NCI-H460 (cell line): ENCODE measurements at regions not wholly inside any gene's neighbourhood (a gene's known extent, or its start where the extent isn't known, plus 50 kb on each side); places are given as distances from the start of the nearest gene placed in this dataset.
A peak's percentile ranks its signal among the peaks of the same experiment; 100 is the strongest.

Experiments used
- DNase-seq: peaks from one replicate; pipeline ENCODE4 v3.0.0-alpha.2; 2016; ENCODE audit warnings: low read depth; ENCODE audit errors: extremely low read depth

DNA sequence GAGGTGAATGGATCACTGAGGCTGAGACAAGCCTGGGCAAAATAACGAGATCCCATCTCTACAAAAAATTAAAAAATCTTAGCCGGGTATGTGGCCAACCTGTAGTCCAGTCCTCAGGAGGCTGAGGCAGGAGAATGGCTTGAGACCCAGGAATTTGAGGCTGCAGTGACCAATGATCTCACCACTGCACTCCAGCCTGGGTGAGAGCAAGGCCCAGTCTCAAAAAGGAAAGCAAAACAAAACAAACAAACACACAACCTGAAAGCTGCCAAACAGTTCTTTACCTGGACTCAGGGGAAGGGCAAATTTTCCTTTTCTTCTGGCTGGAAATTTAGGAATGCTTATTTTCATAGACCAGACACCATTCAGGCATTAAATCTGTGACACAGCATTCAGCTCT, 163.1 kb upstream of the FAT1 start:
- no peak for DNase-seq

DNA sequence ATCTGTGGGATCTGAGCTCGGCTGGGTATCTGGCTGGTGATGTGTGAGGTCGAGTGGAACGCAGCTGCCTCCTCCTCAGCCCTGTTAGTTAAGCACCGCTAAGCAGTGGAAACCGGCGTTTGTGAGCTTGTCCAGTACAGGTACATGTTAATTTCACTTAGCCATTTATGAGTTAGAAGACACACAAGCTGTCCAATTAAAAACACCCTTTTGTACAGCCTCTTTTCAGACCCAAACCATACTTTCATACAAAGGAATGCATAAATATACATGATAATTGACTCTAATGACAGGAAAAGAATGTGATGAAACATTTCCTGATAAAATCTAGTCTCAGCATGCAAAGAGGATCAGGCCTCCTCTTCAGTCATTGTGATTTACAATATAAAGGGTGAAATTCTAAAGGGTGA, 163.6 kb upstream of the FAT1 start:
- no peak for DNase-seq

DNA sequence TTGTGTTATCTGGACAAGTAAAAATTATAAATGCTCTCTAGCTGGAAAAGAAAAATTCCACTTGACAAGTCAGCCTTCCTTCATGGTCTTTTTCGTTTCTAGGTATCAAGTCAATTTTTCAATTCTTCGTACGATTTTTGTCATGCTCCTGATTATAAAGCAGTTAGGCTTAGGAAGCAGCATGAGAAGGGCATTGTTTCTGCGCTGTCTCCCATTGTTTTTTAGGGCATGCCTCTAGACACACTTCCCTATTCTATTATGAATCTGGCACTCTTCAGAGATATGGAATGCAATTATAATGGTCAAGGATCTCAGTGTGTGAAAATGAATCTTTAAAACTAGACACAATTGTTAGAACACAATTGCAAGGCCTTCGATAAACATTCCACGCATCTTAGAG, 164.1 kb upstream of the FAT1 start:
- DNase-seq = no peak

DNA sequence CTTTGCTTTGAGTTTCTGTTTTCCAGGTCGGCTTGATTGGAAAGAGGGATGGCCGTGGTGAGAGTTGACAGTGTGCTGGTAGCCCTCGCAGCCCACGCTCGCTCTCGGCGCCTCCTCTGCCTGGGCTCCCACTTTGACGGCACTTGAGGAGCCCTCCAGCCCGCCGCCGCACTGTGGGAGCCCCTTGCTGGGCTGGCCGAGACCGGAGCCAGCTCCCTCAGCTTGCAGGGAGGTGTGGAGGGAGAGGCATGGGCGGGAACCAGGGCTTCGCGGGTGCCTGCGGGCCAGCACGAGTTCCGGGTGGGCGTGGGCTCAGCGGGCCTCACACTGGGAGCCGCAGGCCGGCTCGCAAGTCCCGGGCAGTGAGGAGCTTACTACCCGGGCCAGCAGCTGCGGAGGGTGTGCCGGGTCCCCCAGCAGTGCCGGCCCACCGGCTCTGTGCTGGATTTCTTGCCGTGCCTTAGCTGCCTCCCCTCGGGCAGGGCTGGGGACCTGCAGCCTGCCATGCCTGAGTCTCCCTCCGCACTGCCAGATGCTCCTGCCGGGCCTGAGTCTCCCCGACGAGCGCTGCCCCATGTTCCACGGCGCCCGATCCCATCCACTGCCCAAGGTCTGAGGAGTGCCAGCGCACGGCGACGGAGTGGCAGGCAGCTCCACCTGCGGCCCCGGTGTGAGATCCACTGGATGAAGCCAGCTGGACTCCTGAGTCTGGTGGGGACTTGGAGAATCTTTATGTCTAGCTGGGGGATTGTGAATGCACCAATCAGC, 166.4 kb upstream of the FAT1 start:
- DNase-seq = no peak

DNA sequence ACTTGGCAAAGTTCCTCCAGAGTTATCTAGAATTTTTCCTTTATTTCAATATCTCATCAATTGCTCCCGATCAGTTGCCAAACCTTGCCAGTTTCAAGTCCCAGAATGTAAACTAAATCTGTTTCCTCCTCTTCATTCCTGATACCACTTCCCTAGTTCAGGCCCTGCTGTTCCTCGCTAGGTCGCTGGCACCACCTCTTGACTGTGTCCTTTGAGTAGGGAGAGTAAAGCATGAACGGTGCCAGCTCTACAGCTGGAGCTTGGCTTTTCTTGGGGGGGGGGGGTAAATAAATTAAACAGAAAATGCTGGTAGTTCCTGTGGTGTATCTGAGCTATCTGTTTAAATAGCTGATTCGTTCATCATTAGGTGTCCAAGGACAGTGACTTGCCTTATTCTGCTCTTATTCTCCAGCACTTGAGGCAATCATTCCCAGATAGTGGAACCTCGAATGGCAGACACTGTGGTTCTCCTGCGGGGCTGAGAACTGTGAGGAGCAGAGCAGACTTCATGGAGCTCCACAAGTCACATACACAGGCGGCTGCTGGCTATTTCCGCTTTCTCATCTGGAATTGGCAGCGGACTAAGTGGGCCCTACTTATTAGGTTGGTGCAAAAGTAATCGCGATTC, 168.3 kb upstream of the FAT1 start:
- DNase-seq = no peak

DNA sequence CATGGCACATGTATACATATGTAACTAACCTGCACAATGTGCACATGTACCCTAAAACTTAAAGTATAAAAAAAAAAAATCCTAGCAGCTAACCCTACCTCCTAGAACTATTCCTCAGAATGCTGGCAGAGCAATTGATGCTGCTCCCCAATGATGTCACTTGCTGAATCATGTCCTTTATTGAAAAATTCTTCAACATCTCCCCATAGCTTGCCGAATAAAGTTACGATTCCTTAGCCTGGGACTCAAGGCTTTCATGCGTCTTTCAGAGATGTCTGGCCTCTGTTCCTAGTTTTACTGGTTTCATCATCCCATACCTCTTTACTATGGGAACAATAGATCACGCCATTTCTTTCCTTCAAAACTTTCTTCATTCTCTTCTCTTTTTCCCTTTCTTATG, 174.7 kb upstream of the FAT1 start:
- DNase-seq = no peak

DNA sequence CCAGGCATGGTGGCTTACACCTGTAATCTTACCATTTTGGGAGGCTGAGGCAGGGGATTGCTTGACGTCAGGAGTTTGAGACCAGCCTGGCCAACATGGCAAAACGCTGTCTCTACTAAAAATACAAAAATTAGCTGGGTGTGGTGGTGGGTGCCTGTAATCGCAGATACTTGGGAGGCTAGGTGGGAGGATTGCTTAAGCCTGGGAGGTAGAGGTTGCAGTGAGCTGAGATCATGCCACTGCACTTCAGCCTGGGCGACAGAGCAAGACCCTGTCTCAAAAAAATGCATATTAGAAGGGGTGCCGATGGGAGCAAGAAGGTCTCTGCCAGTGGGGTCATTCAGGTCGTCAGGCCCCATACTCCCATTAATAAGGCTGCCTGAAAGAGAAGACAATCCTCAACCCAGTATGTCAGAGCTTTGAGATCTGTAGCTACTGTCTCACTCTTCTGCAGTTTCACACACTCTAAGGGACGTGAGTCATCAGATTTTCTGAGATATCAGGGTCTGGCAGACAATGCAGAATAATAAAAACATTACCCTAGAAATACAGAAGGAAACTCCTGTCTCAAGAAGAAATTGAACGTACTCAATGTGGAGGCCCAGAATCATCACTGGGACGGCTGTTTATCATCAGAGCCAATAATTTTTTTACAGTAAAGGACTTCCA, 176.7 kb upstream of the FAT1 start:
- DNase-seq = no peak

DNA sequence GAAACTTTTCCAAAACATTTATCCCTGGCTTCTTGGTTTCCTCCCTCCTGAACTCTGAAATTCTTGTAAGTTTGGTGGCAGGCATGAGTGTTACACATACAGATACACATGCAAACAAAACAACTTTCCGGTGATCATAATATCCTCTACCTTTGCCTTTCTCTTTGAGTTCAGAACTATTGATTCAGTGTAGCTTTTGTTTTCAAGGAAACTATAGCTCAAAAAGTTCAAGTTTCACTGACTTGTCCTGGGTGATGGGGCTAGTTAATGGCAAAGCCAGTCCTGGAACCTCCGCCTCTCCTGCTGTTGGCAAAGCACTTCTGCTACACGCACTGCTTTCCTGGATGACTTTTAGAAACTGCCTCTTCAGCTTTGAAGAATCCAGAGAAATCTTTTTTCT, 177.3 kb upstream of the FAT1 start:
- no peak for DNase-seq

DNA sequence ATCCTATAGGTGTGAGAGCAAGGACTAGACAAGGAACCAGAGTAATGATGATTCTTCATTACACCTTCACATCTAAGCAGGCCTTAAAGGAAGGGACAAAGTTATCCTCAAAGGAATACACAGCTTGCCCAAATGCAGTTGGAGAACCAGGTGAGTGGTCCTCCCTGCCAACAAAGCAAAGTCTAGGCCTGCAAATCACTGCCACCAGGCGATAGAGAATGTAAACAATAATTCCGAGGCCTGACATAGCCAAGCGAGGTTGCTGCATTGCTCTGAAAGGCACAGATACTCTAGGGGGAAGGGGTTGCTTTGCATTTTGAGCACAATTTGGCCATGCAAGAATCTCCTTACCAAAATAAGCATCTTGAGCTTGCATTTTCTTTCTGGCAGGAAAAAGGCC, 178.2 kb upstream of the FAT1 start:
- DNase-seq = no peak

DNA sequence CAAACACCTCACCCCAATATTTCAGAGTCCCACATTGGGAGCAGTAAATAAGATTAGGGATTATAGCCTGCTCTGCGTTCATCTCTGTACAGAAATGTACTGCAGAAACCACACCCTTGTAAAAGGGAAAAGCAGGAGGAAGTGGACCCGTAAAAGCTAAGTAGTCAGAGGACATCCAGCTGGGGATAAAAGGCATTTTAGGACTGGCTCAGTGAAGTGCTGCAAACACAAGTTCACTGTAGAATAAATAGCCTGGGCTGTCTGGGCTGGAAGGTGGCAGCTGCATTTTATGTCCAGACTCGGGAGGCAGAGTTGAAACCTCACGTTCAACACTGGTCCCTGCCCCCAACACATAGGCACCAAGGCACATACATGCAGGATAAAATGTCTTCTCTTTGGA, 178.7 kb upstream of the FAT1 start:
- no peak for DNase-seq

DNA sequence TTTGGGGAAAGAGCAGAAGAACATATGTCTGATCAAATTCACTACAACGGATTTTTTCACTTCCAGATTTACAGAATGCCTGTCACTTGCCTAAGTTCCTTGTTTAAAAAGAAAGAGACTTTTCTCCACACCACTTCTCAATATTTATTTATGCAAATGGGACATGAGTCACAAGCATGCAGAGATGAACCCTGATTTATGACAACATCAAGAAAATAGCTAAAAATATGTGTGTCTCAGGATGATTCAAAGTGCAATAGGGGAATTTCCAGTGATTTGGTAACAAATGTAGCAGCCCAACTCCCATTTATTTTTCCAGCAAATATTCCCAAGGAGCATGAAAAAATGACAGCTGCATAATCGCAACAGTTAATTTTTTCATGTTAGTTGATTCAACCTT, 180.4 kb upstream of the FAT1 start:
- peak; percentile 9 for DNase-seq

DNA sequence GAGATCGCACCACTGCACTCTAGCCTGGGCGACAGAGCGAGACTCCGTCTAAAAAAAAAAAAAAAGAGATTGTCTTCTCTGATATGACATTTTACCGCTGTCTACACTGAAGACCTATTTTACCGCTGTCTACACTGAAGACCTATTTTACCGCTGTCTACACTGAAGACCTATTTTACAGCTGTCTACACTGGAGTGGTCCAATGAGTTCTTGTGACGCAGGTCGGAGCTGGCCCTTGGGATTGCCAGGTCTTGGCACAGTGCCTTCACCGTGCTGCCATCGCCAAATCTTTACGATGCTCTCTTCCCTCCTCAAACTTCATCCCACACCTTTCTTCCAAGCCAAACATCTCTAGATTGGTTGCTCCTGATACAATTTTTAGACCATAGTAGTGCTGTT, 183.1 kb upstream of the FAT1 start:
- DNase-seq = no peak

DNA sequence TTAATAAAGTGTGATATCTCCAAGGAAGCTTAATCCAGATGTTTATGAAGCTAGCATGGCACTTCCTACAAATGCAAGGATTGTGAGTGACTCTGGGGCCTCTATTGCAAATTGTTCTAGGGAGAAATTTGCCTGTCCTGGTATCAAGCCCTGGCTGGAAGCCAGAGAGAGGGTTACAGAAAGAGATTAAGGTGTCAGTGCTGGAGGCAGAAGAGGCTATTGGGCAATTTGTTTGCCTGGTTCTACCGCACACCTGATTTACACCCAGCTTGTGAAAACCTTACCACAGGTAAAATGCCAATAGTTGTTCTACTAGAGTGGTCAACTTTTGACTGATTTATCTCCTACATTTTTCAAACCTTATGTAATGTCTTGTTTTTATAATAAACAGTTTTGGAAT, 186.7 kb upstream of the FAT1 start:
- no peak for DNase-seq

DNA sequence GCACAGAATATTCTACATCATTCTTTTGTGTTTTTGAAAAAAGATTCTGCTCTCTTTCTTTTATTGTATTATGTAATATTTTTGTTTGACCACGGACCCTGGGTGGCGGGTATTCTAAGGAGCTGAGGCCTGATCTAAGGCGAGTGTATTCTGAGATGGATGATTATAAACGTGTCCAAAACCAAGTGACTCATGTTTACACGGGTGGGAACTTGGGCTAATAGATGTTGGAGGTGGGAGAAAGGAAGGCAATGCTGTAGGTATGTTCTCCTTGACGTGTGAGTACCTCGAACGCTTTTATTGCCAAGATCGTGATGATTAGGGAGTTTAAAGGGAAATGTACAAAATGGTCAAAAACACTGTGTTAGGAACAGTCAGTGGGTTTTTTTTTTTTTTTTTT, 188.9 kb upstream of the FAT1 start:
- DNase-seq = no peak

DNA sequence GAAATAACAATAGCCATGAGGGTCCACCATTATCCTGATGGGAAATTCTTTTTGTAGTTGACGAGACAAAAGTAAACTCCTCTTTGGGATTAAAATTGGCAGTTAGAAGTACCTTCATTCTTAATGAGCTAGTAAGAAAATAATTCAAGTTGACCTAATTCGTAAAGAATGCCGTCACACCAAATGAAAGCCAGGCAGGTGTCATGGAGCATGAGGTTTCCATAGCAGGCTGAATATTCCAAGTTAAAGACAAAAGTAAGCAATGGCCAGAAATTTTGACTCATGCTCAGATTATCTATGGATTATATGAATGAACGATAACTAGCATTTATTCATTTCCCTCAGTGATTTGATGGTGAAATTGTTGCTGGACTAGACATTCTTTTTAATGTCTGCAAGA, 192.2 kb upstream of the FAT1 start:
- DNase-seq = no peak

DNA sequence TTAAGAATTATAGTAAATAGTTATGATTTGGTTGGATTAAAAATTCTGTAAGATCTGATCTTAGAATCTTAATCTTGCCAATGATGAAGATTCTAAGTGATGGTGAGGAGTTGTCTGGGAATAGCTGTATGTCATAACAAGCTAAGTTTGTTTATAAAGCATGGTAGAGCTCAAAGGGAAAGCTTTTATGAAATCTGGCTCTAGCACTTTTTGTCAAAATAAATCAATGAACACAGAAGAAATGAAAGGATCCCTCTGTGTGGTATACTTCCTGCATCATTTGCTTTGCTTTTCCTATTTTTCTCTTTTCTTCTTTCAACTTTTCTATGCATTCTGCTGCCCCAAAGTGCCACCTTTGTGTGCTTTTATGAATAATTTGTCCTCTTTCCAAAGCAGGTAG, 193.5 kb upstream of the FAT1 start:
- no peak for DNase-seq

DNA sequence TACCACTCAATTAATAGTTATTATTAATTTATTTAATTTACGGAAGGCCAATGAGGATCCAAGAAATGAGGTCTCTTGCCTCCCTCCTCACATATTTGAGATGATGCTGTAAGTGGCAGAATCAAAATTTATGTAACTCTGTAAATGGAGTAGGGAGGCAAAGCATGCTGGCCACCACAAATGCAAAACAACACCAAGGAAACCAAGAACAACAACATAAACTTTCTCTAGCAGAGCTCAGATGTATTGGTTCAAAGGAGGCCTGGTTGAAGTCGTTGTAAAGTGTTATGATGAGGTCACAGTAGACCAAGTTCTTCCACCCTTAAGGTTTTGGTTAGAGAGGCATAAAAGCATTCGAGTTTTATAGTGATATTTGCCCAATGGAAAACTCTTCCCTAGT, 194.8 kb upstream of the FAT1 start:
- no peak for DNase-seq

DNA sequence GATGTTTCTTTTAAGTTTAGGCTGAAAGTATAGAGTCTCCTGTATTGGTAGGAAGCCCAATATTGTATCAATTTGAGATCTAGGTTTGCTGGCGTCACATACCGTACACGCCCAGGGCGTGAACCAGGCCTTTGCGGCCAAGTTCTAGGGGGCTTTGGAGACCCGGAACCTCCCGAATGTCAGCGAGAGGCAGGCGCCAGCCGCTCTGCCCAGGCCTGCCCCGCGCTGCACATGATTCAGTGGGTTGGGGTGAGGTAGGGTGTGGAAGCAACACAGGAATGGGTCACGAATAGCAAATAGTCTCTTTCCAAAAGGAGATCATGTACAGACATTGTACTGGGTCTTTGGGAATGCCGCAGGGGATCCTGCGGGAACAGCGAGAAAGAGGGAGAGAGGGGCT, 195.7 kb upstream of the FAT1 start:
- DNase-seq = no peak

DNA sequence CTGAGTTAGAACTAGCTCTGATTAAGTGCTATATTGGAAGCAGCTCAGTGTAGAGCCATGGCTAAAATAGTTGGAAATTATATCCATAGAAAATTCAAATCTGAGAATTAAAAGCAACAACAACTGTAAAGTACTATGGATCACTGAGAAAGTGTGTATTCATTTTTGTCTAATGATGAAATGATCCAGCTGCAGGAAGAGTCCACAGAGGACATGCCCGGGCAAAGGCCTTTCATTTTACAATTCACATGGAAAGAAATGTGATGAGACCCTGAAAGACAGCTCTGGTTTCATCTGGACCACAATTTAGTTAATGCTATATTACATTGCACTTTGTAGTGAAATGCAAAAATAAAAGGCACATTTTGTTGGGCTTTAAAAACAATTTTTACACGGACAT, 196.8 kb upstream of the FAT1 start:
- no peak for DNase-seq

DNA sequence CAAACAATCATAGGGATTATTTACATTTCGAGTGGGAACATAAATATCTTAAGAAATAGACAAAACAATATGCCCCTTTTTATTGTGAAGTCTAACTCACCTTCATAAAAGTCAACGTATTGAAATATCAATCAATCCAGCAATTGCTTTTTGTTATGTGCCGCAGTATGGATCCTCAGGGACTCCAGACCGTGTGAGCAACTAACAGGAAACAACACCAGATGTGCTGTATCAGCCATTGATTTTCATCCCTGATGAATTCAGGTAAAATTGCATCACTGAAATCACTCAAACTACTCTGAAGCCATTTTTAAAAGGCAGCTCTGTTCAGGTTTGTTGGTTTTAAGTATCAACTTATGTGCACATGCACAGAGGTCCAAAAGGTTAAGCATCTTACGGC, 197.3 kb upstream of the FAT1 start:
- DNase-seq = no peak

DNA sequence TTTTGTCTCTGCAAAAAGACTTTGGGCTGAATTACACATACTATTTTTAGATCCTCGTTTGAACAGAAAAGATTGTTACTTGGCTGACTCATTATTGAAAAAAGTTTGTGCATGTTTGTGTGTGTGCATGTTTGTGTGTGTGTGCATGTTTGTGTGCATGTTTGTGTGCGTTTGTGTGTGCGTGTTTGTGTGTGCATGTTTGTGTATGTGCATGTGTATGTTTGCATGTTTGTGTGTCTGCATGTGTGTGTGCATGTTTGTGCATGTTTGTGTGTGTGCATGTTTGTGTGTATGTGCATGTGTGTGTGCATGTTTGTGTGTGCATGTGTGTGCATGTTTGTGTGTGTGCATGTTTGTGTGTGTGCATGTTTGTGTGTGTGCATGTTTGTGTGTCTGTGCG, 201.1 kb upstream of the FAT1 start:
- DNase-seq = no peak

DNA sequence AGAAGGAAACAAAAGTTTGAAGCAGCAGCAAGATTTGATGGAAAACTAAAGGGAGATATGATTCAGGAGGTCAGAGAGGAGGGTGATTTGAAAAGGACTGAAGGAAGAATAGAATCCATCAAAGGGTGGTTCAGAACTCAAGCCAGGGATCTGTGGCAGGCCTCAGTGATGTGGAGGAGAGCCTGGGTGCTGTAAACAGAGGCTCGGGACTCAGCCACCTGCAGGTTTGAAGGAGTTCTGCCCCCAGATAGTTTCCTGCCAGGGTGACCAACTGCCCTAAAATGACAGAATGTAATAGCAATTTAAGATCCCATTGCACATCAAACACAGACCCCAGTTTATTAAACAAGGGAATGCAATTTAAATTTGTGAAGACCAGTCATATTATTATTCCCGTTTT, 204.0 kb upstream of the FAT1 start:
- DNase-seq = no peak
